ENCODE measurements at regions not wholly inside any gene's neighbourhood (a gene's known extent, or its start where the extent isn't known, plus 50 kb on each side); places are given as distances from the start of the nearest gene placed in this dataset.

- TF ChIP-seq EZH2phosphoT487 (IDR thresholded peaks at IDR 0.05; ENCODE audit: low read depth, severe bottlenecking, unreplicated experiment) (no peak), EZH2 (IDR thresholded peaks at IDR 0.05; ENCODE audit: borderline replicate concordance) (no peak)
Measured at GRCh38 chr12:115623764-115624334, 653.6 kb downstream of the MED13L start.

Data from hepatocyte (in vitro differentiated cells).